ENCODE measurements at regions not wholly inside any gene's neighbourhood (a gene's known extent, or its start where the extent isn't known, plus 50 kb on each side); places are given as distances from the start of the nearest gene placed in this dataset.

DNA sequence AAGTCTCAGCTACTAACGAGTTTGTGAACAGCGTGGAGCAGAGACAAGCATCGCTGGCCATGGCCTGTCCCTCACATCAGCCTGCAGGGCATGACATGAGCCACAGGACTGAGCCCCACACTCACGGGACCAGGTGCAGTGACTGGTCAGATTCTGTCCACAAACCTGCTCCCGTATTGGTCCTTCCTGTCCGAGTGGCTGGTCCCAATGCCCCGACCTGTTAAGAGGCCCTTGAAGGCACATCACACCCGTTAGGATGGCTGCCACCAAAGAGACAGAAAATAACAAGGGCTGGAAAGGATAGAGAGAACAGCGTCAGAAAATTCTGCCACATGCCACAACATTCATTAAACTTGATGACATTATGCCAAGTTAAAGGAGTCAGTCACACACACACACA, 403.2 kb upstream of the MYT1L start:
- H3K4me3 ChIP-seq (replicated peaks in 1 of 2; ENCODE audit: low read depth in 2 of 2, low read length in 2 of 2): no peak overlapping the region
- no peak for TF ChIP-seq CTCF (IDR thresholded peaks at IDR 0.05; ENCODE audit: low read depth, low read length)
- no peak for DNase-seq (ENCODE audit: low read depth in 2 of 2)

GRCh38 chr2:2733818-2734217, 402.7 kb upstream of the MYT1L start:
- no peak for DNase-seq (ENCODE audit: low read depth in 2 of 2)
- no peak overlapping the region for H3K4me3 ChIP-seq (replicated peaks in 1 of 2; ENCODE audit: low read depth in 2 of 2, low read length in 2 of 2)
- TF ChIP-seq CTCF (IDR thresholded peaks at IDR 0.05; ENCODE audit: low read depth, low read length): no peak

- no peak overlapping the region for H3K4me3 ChIP-seq (replicated peaks in 1 of 2; ENCODE audit: low read depth in 2 of 2, low read length in 2 of 2)
- TF ChIP-seq CTCF (IDR thresholded peaks at IDR 0.05; ENCODE audit: low read depth, low read length): no peak
- DNase-seq (ENCODE audit: low read depth in 2 of 2): no peak
Observed at GRCh38 chr2:2732331-2733119, 401.4 kb upstream of the MYT1L start.

DNA sequence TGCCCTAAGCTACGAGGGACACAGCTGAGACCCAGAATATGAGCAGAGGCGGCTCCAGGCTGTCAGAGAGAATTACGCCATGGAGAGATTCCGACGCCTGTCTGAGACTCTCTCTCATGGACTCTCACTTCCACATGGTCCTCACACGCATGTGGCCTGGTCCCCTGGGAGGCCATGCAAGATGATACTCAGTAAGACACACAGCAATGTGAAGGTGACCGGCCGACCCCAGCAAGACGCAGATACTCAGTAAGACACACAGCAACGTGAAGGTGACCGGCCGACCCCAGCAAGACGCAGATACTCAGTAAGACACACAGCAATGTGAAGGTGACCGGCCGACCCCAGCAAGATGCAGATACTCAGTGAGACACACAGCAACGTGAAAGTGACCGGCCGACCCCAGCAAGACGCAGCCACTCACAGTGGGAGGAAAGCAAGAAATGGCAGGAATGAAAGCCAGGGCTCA, 400.8 kb upstream of the MYT1L start:
- TF ChIP-seq CTCF (IDR thresholded peaks at IDR 0.05; ENCODE audit: low read depth, low read length): no peak
- no peak overlapping the region for H3K4me3 ChIP-seq (replicated peaks in 1 of 2; ENCODE audit: low read depth in 2 of 2, low read length in 2 of 2)
- DNase-seq (ENCODE audit: low read depth in 2 of 2): no peak

DNA sequence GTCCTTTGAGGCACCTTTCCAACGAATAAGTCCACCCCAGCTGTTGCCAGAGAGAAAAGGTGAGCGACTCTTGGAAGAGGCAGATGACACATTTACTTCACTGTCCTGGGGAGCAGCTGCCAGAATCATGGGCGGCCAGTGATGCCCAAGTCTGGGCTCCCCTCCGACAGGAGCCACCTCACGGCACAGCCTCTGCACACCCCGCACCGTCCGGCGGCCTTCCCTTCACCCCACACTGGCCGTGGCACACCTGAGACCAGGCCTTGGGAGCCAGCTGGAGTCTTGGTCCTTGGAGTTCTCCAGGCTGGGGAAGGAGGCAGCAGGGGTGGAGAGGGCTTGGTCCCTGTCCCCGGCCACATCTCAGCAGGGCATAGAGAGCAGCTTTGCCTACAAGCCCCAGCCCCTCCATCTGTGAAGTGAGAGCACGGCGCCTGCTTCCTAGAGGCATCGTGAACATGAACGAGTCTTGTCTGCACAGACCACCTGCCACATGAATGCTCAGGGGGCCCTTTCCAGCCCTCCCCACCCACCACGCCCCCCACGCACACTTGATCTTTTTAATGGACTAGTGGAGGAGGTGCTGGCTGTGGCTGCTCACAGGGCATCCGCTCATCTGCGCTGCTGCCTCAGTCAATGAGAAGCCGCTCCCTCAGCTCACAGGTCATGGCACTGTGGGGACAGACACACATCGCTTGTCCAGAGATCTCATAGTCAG, 400.2 kb upstream of the MYT1L start:
- TF ChIP-seq CTCF (IDR thresholded peaks at IDR 0.05; ENCODE audit: low read depth, low read length): no peak
- H3K4me3 ChIP-seq (replicated peaks in 1 of 2; ENCODE audit: low read depth in 2 of 2, low read length in 2 of 2): no peak overlapping the region
- no peak for DNase-seq (ENCODE audit: low read depth in 2 of 2)

DNA sequence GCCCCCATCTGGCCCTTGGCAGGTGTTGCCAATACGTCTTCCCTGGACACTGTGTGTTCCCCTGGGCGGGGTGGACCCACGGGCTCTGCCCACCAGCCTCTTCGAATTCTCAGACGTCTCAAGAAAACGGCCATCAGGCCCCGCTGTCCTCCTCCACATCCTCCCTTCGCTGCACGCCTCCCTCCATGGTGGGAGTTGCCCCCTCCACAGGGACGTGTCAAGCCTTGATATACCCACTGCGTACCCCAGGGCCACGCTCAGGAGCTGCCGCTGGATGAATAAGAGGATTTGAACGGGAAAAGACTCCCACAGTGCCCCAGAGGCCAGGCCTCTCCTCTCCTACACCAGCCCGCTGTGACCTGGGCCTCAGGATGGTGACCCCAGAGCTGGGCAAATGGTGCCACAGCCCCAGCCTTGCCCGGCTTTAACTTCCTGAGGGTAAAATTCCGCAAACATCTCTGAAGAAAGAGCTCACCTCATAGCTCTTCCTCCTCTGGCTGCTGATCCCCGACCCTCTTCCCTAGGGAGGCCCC, 399.3 kb upstream of the MYT1L start:
- no peak for DNase-seq (ENCODE audit: low read depth in 2 of 2)
- no peak overlapping the region for H3K4me3 ChIP-seq (replicated peaks in 1 of 2; ENCODE audit: low read depth in 2 of 2, low read length in 2 of 2)
- TF ChIP-seq CTCF (IDR thresholded peaks at IDR 0.05; ENCODE audit: low read depth, low read length): no peak
